Kidney (tissue), 13 donors: ENCODE measurements at regions not wholly inside any gene's neighbourhood (a gene's known extent, or its start where the extent isn't known, plus 50 kb on each side); places are given as distances from the start of the nearest gene placed in this dataset.

ENCODE experiments used
- DNase-seq, 5 donors: peaks; one replicate each; pipeline ENCODE4 v3.0.0-alpha.2; 2013 to 2020
- FAIRE-seq: peaks from 2 replicates; lab custom pipeline; 2012; peaks lifted over from hg19 to GRCh38; lab: Jason Lieb, UNC
- H3K27ac ChIP-seq, 2 donors: one replicate each; pipeline ENCODE4 v1.7.0; 2013; ENCODE audit warnings: low read depth in 2 of 2, low read length in 2 of 2, inconsistent platforms in 1 of 2
- H3K27me3 ChIP-seq: one replicate; pipeline ENCODE4 v1.7.1; 2013; ENCODE audit warnings: low read length, inconsistent platforms; ENCODE audit not compliant: control insufficient read depth, insufficient read depth
- H3K36me3 ChIP-seq, 3 donors: one replicate each; pipeline versions ENCODE4 v1.7.0 to v1.7.1; 2013; ENCODE audit warnings: low read length in 3 of 3, control low read depth in 1 of 3, inconsistent platforms in 1 of 3; ENCODE audit not compliant: insufficient read depth in 3 of 3, control insufficient read depth in 2 of 3
- H3K4me1 ChIP-seq, 3 donors: one replicate each; pipeline versions ENCODE4 v1.7.0 to v1.7.1; 2013; ENCODE audit warnings: low read length in 3 of 3, inconsistent platforms in 1 of 3, low read depth in 1 of 3; ENCODE audit not compliant: control insufficient read depth in 2 of 3, insufficient read depth in 2 of 3
- H3K4me3 ChIP-seq, 3 donors: one replicate each; pipeline versions ENCODE4 v1.7.0 to v1.8.1; 2013; ENCODE audit warnings: low read length in 3 of 3, control low read depth in 1 of 3, inconsistent platforms in 1 of 3
- H3K9ac ChIP-seq, 3 donors: one replicate each; pipeline versions ENCODE4 v1.7.0 to v1.7.1; 2013; ENCODE audit warnings: low read length in 3 of 3, control low read depth in 1 of 3, inconsistent platforms in 1 of 3
- H3K9me3 ChIP-seq, 3 donors: one replicate each; pipeline versions ENCODE4 v1.7.0 to v1.7.1; 2013; ENCODE audit warnings: low read length in 3 of 3, control low read depth in 1 of 3, inconsistent platforms in 1 of 3; ENCODE audit not compliant: control insufficient read depth in 2 of 3, insufficient read depth in 1 of 3
- intact Hi-C: fragments of 100-400 bp; cut with DNase I; formaldehyde crosslinking; loops from one replicate; pipeline ENCODE4 v1.11.1; 2022
- TF ChIP-seq, protein P1 (sequence below): IDR thresholded peaks from 3 replicates; pipeline ENCODE4 v1.5.1; 2012; ENCODE audit warnings: mild to moderate bottlenecking, moderate library complexity, borderline replicate concordance; ENCODE audit not compliant: insufficient read depth; ENCODE audit errors: extremely low read depth
- donor health status: control.
- donor health status: control.
- donor health status: control.
- donor health status: control.
- donor health status: control.
- donor health status: DM: yes; HTN: yes; CAD: no.
- donor health status: Normal renal cell carcinoma (clear cell type).

DNA sequence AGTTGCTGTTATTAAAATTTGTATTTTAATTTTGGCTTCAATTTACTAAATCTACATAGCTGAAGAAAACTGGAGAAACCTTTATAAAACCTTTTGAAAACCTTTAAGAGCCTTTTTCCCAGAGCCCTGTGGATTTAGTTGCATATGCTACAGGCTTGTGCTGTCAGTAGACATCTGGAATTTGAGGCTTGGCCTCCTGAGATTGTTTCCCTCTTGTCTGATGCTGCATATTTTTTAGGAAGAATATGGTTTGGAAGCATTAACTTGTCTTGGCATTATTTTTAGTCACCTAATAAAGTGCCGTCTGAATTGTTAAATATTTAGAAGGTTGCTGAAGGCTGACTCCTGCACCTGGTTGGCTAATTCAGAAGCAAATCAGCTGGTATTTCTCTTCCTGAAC lies 369.4 kb downstream of the UTRN start:
- H3K4me1 ChIP-seq: peaks cover 0 to 5% (median 3%) of the 10 kb centered on the region in 3 donors
- TF ChIP-seq, protein P1, sequence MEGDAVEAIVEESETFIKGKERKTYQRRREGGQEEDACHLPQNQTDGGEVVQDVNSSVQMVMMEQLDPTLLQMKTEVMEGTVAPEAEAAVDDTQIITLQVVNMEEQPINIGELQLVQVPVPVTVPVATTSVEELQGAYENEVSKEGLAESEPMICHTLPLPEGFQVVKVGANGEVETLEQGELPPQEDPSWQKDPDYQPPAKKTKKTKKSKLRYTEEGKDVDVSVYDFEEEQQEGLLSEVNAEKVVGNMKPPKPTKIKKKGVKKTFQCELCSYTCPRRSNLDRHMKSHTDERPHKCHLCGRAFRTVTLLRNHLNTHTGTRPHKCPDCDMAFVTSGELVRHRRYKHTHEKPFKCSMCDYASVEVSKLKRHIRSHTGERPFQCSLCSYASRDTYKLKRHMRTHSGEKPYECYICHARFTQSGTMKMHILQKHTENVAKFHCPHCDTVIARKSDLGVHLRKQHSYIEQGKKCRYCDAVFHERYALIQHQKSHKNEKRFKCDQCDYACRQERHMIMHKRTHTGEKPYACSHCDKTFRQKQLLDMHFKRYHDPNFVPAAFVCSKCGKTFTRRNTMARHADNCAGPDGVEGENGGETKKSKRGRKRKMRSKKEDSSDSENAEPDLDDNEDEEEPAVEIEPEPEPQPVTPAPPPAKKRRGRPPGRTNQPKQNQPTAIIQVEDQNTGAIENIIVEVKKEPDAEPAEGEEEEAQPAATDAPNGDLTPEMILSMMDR: no peak
- H3K9ac ChIP-seq: no peak overlapping the region
- H3K27me3 ChIP-seq: no peaks in the 10 kb centered on the region
- H3K4me3 ChIP-seq: no peak overlapping the region
- H3K36me3 ChIP-seq: no peaks in the 10 kb centered on the region
- FAIRE-seq (no peak), DNase-seq (no peak)
- H3K9me3 ChIP-seq: no peaks in the 10 kb centered on the region
- intact Hi-C loops: no loop called here
- H3K27ac ChIP-seq: no peak overlapping the region

DNA sequence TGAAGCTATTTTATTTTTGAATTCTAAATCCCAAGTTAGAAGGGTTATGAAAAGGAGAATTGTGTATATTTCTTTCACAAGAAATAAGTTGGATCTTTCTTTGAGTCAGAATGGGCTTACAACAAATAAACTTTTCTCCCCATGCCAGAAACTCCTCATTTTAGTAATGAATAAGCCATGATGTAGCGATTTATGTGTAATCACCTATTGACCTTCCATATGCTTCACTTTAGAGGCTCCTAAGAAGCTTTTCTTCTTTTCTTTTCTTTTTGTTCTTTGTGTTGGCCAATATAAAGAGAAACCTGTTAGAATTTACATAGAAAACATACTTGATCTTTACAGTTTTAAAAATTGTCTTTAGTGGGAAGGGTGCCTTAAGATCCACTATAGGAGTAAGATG lies 370.2 kb downstream of the UTRN start:
- TF ChIP-seq, protein P1: no peak
- Histone ChIP-seq H3K4me3 (no peak overlapping the region), H3K4me1 (peaks cover 0 to 5% (median 3%) of the 10 kb centered on the region in 3 donors), H3K36me3 (no peaks in the 10 kb centered on the region), H3K27ac (no peak overlapping the region), H3K9me3 (no peaks in the 10 kb centered on the region), H3K9ac (no peak overlapping the region), H3K27me3 (no peaks in the 10 kb centered on the region)
- intact Hi-C loops: no loop called here
- FAIRE-seq (no peak), DNase-seq (no peak)

DNA sequence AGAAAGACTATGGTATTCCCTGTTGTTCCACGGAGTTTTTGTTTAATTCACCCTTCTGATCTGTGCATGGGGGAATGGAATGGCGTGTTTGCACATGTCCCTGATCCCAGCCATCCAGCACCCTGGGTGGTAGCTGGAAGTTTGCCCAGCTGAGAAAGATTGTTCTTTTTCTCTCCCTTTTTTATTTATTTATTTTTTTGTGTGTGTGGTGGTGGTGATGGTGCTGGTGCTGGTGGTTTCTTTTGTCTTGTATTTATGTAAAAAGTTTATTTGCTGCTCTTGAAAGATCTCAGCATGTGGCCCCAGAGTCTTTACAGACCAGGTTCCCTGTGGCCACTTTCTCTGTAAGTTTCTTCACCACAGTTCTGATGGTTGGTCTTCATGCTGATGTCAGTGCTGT lies 372.6 kb downstream of the UTRN start:
- H3K36me3 ChIP-seq: no peaks in the 10 kb centered on the region
- no peak for FAIRE-seq

More for the DNA sequence above, 372.6 kb downstream of the UTRN start:
- H3K9ac ChIP-seq: no peak overlapping the region
- intact Hi-C loops: no loop called here
- TF ChIP-seq, protein P1: no peak
- H3K27ac ChIP-seq: no peak overlapping the region
- H3K9me3 ChIP-seq: no peaks in the 10 kb centered on the region
- no peak overlapping the region for H3K4me3 ChIP-seq
- peaks cover 0 to 5% (median 3%) of the 10 kb centered on the region in 3 donors for H3K4me1 ChIP-seq
- H3K27me3 ChIP-seq: no peaks in the 10 kb centered on the region
- DNase-seq: no peak
